IPS DF 6.9 (cell line): ENCODE measurements at regions not wholly inside any gene's neighbourhood (a gene's known extent, or its start where the extent isn't known, plus 50 kb on each side); places are given as distances from the start of the nearest gene placed in this dataset.

Source experiments
- DNase-seq: peaks from one replicate; pipeline ENCODE4 v3.0.0-alpha.2; 2013; ENCODE audit warnings: low read depth, low spot score
- H3K27ac ChIP-seq: one replicate; pipeline ENCODE4 v1.5.1; 2013; ENCODE audit warnings: low read length, control low read depth
- H3K27me3 ChIP-seq: 2 replicates; pipeline ENCODE4 v1.6.1; 2013; ENCODE audit warnings: mild to moderate bottlenecking, low read length; ENCODE audit not compliant: control insufficient read depth, insufficient read depth
- H3K36me3 ChIP-seq: 2 replicates; pipeline ENCODE4 v1.6.1; 2013; ENCODE audit warnings: low read length; ENCODE audit not compliant: control insufficient read depth, insufficient read depth
- H3K4me1 ChIP-seq: 2 replicates; pipeline ENCODE4 v1.6.1; 2013; ENCODE audit warnings: low read length; ENCODE audit not compliant: control insufficient read depth, insufficient read depth
- H3K4me3 ChIP-seq: 2 replicates; pipeline ENCODE4 v1.5.1; 2013; ENCODE audit warnings: mild to moderate bottlenecking, low read length
- H3K9me3 ChIP-seq: 2 replicates; pipeline ENCODE4 v1.6.1; 2013; ENCODE audit warnings: low read length, inconsistent platforms; ENCODE audit not compliant: control insufficient read depth, insufficient read depth
- WGBS: extraction: QIAGEN DNeasy Blood & Tissue Kit; methylation state at CpG from one replicate; pipeline ENCODE4 v1.1.7; 2013; ENCODE audit warnings: mixed read lengths, missing lambda C conversion rate; ENCODE audit not compliant: insufficient read length, insufficient coverage; 5-methylcytosine and 5-hydroxymethylcytosine counted together

GRCh38 chr18:59823596-59824195, 76.1 kb upstream of the PMAIP1 start:
- no peak overlapping the region for H3K4me3 ChIP-seq
- no CpG with 5 or more reads among the region's 12 CpGs for WGBS
- no peaks in the 10 kb centered on the region for H3K9me3 ChIP-seq
- no peaks in the 10 kb centered on the region for H3K4me1 ChIP-seq
- no peaks in the 10 kb centered on the region for H3K27me3 ChIP-seq
- no peaks in the 10 kb centered on the region for H3K36me3 ChIP-seq
- DNase-seq: peak; percentile 71
- H3K27ac ChIP-seq: no peak overlapping the region

- Histone ChIP-seq H3K4me3 (no peak overlapping the region), H3K27ac (no peak overlapping the region), H3K4me1 (no peaks in the 10 kb centered on the region), H3K27me3 (no peaks in the 10 kb centered on the region), H3K9me3 (no peaks in the 10 kb centered on the region), H3K36me3 (no peaks in the 10 kb centered on the region)
- DNase-seq: no peak
- WGBS: no CpG with 5 or more reads among the region's 7 CpGs
Measured at GRCh38 chr18:59822612-59823550, 76.9 kb upstream of the PMAIP1 start.

- no CpG with 5 or more reads among the region's 2 CpGs for WGBS
Measured at GRCh38 chr18:59821983-59822382, 77.8 kb upstream of the PMAIP1 start.

GRCh38 chr18:59820663-59821062, 79.1 kb upstream of the PMAIP1 start:
- no peak for DNase-seq
- Histone ChIP-seq H3K9me3 (no peaks in the 10 kb centered on the region), H3K27me3 (no peaks in the 10 kb centered on the region), H3K4me3 (no peak overlapping the region), H3K27ac (no peak overlapping the region), H3K4me1 (no peaks in the 10 kb centered on the region), H3K36me3 (no peaks in the 10 kb centered on the region)
- WGBS: no CpG with 5 or more reads among the region's 2 CpGs

More at GRCh38 chr18:59821983-59822382, 77.8 kb upstream of the PMAIP1 start:
- Histone ChIP-seq H3K9me3 (no peaks in the 10 kb centered on the region), H3K36me3 (no peaks in the 10 kb centered on the region), H3K4me3 (no peak overlapping the region), H3K27me3 (no peaks in the 10 kb centered on the region), H3K4me1 (no peaks in the 10 kb centered on the region), H3K27ac (no peak overlapping the region)
- DNase-seq: no peak

GRCh38 chr18:59818769-59819168, 81.0 kb upstream of the PMAIP1 start:
- Histone ChIP-seq H3K36me3 (no peaks in the 10 kb centered on the region), H3K27ac (no peak overlapping the region), H3K9me3 (no peaks in the 10 kb centered on the region), H3K27me3 (no peaks in the 10 kb centered on the region), H3K4me1 (no peaks in the 10 kb centered on the region), H3K4me3 (no peak overlapping the region)
- no peak for DNase-seq
- WGBS: no CpG with 5 or more reads among the region's 5 CpGs

- no peaks in the 10 kb centered on the region for H3K27me3 ChIP-seq
- no peak overlapping the region for H3K4me3 ChIP-seq
- no CpG with 5 or more reads among the region's 7 CpGs for WGBS
- no peaks in the 10 kb centered on the region for H3K9me3 ChIP-seq
- H3K27ac ChIP-seq: no peak overlapping the region
- DNase-seq: no peak
- no peaks in the 10 kb centered on the region for H3K36me3 ChIP-seq
- H3K4me1 ChIP-seq: no peaks in the 10 kb centered on the region
Measured at GRCh38 chr18:59814891-59815290, 84.9 kb upstream of the PMAIP1 start.

GRCh38 chr18:59813942-59814341, 85.9 kb upstream of the PMAIP1 start:
- Histone ChIP-seq H3K4me3 (no peak overlapping the region), H3K27ac (no peak overlapping the region), H3K36me3 (no peaks in the 10 kb centered on the region), H3K9me3 (no peaks in the 10 kb centered on the region), H3K4me1 (no peaks in the 10 kb centered on the region), H3K27me3 (no peaks in the 10 kb centered on the region)
- no CpG with 5 or more reads among the region's 1 CpG for WGBS
- no peak for DNase-seq

- no peaks in the 10 kb centered on the region for H3K27me3 ChIP-seq
- no peak overlapping the region for H3K27ac ChIP-seq
- H3K4me1 ChIP-seq: no peaks in the 10 kb centered on the region
- no peak for DNase-seq
- no peaks in the 10 kb centered on the region for H3K36me3 ChIP-seq
- H3K9me3 ChIP-seq: no peaks in the 10 kb centered on the region
- WGBS: no CpG with 5 or more reads among the region's 2 CpGs
- no peak overlapping the region for H3K4me3 ChIP-seq
Measured at GRCh38 chr18:59810735-59811520, 88.9 kb upstream of the PMAIP1 start.

- H3K4me3 ChIP-seq: no peak overlapping the region
- H3K36me3 ChIP-seq: no peaks in the 10 kb centered on the region
- no CpG with 5 or more reads among the region's 6 CpGs for WGBS
- no peaks in the 10 kb centered on the region for H3K9me3 ChIP-seq
- no peak overlapping the region for H3K27ac ChIP-seq
- H3K27me3 ChIP-seq: no peaks in the 10 kb centered on the region
- H3K4me1 ChIP-seq: no peaks in the 10 kb centered on the region
- DNase-seq: no peak
Measured at GRCh38 chr18:59810183-59810582, 89.6 kb upstream of the PMAIP1 start.

- Histone ChIP-seq H3K4me1 (no peaks in the 10 kb centered on the region), H3K9me3 (no peaks in the 10 kb centered on the region), H3K36me3 (no peaks in the 10 kb centered on the region), H3K4me3 (no peak overlapping the region), H3K27ac (no peak overlapping the region), H3K27me3 (no peaks in the 10 kb centered on the region)
- DNase-seq: no peak
- no CpG with 5 or more reads among the region's 7 CpGs for WGBS
Measured at GRCh38 chr18:59802031-59802430, 97.8 kb upstream of the PMAIP1 start.
